CD1c-positive myeloid dendritic cell (primary cell): ENCODE measurements at regions not wholly inside any gene's neighbourhood (a gene's known extent, or its start where the extent isn't known, plus 50 kb on each side); places are given as distances from the start of the nearest gene placed in this dataset.

Experiments used
- DNase-seq: peaks from one replicate; pipeline ENCODE4 v3.0.0-alpha.2; 2016; ENCODE audit errors: extremely low spot score

- DNase-seq = no peak
Measured at GRCh38 chr1:72649991-72650390, 367.7 kb upstream of the NEGR1 start.

- DNase-seq = no peak
Measured at GRCh38 chr1:72649211-72649888, 367.0 kb upstream of the NEGR1 start.

- DNase-seq = no peak
Measured at GRCh38 chr1:72648465-72648864, 366.1 kb upstream of the NEGR1 start.

- no peak for DNase-seq
Measured at GRCh38 chr1:72643142-72643541, 360.8 kb upstream of the NEGR1 start.

- DNase-seq = no peak
Measured at GRCh38 chr1:72637593-72637992, 355.3 kb upstream of the NEGR1 start.

- no peak for DNase-seq
Measured at GRCh38 chr1:72636631-72637030, 354.3 kb upstream of the NEGR1 start.

- DNase-seq = peak; percentile 30
Measured at GRCh38 chr1:72635719-72636118, 353.4 kb upstream of the NEGR1 start.

- DNase-seq = no peak
Measured at GRCh38 chr1:72634946-72635345, 352.6 kb upstream of the NEGR1 start.

GRCh38 chr1:72631449-72631848 lies 349.1 kb upstream of the NEGR1 start:
- DNase-seq = no peak

GRCh38 chr1:72623299-72623708 lies 341.0 kb upstream of the NEGR1 start:
- DNase-seq = peak; percentile 53

- no peak for DNase-seq
Measured at GRCh38 chr1:72620453-72620852, 338.1 kb upstream of the NEGR1 start.

GRCh38 chr1:72606216-72606810 lies 324.0 kb upstream of the NEGR1 start:
- DNase-seq = no peak

- no peak for DNase-seq
Measured at GRCh38 chr1:72601035-72601674, 318.8 kb upstream of the NEGR1 start.

GRCh38 chr1:72586023-72586685 lies 303.8 kb upstream of the NEGR1 start:
- DNase-seq = no peak

GRCh38 chr1:72579629-72580028 lies 297.3 kb upstream of the NEGR1 start:
- no peak for DNase-seq

- no peak for DNase-seq
Measured at GRCh38 chr1:72570815-72571214, 288.5 kb upstream of the NEGR1 start.

- DNase-seq = no peak
Measured at GRCh38 chr1:72568113-72568512, 285.8 kb upstream of the NEGR1 start.

GRCh38 chr1:72567521-72567920 lies 285.2 kb upstream of the NEGR1 start:
- DNase-seq = no peak

- no peak for DNase-seq
Measured at GRCh38 chr1:72564749-72565148, 282.4 kb upstream of the NEGR1 start.

GRCh38 chr1:72557446-72558049 lies 275.2 kb upstream of the NEGR1 start:
- DNase-seq = no peak

GRCh38 chr1:72547412-72547811 lies 265.1 kb upstream of the NEGR1 start:
- DNase-seq = no peak

GRCh38 chr1:72540674-72541073 lies 258.3 kb upstream of the NEGR1 start:
- no peak for DNase-seq
